HepG2 (cell line): ENCODE measurements at regions not wholly inside any gene's neighbourhood (a gene's known extent, or its start where the extent isn't known, plus 50 kb on each side); places are given as distances from the start of the nearest gene placed in this dataset.

ENCODE experiments used
- ATAC-seq: fragments of 200-7000 bp; cut with Tn5 transposase; 3 replicates; pipeline ENCODE4 v1.9.1; 2020; ENCODE audit warnings: mild to moderate bottlenecking, moderate library complexity
- BruUV-seq: library from RNA; stranded (reverse); fragments of 400-500 nt; replicated peaks from 2 replicates; lab custom pipeline; 2021; lab: Mats Ljungman, UMichigan
- CTCF ChIA-PET: fragments of 300-600 bp; formaldehyde crosslinking; extraction: SDS; loops from one replicate; lab custom pipeline; 2021; ENCODE audit warnings: low total read pairs, inconsistent platforms, low intra/inter-chr PET ratio; lab: Yijun Ruan, JAX
- POLR2A ChIA-PET: fragments of 350-600 bp; sonication (Branson Sonifier 250); formaldehyde crosslinking; loops from one replicate; lab custom pipeline; 2020; ENCODE audit warnings: antibody characterized with exemption, inconsistent platforms; lab: Yijun Ruan, JAX
- DNase-seq: peaks from one replicate; pipeline ENCODE4 v3.0.0-alpha.2; 2015; ENCODE audit warnings: low spot score
- FAIRE-seq: peaks from 3 replicates; lab custom pipeline; 2011; peaks lifted over from hg19 to GRCh38; lab: Jason Lieb, UNC
- H2AFZ ChIP-seq: one replicate; pipeline ENCODE4 v1.6.1; 2011; ENCODE audit warnings: low read length, inconsistent platforms
- H3K27ac ChIP-seq: fragments of 300-600 bp; 3 replicates; pipeline ENCODE4 v1.8.0; 2011; ENCODE audit warnings: mixed run types, mild to moderate bottlenecking, mixed read lengths, low read length, inconsistent platforms; ENCODE audit not compliant: insufficient read depth; ENCODE audit errors: extremely low read length
- H3K27me3 ChIP-seq, 2 experiments: fragments of 200-600 bp in 1 of 2; 2 replicates in 1 of 2; 3 replicates in 1 of 2; pipeline versions ENCODE4 v1.6.0 to v1.8.0; 2011; ENCODE audit warnings: low read length in 2 of 2, mild to moderate bottlenecking in 2 of 2, moderate library complexity in 2 of 2, inconsistent platforms in 1 of 2; ENCODE audit not compliant: insufficient read depth in 2 of 2, control insufficient read depth in 1 of 2
- H3K36me3 ChIP-seq, 2 experiments: fragments of 200-600 bp in 1 of 2; replicated peaks in 1 of 2; 2 replicates in 1 of 2; 3 replicates in 1 of 2; pipeline versions ENCODE4 v1.5.1 to v1.8.0; 2011; ENCODE audit warnings: low read length in 2 of 2, inconsistent platforms in 1 of 2; ENCODE audit not compliant: insufficient read depth in 2 of 2, control insufficient read depth in 1 of 2
- H3K4me1 ChIP-seq: 2 replicates; pipeline ENCODE4 v1.5.1; 2012; ENCODE audit warnings: low read length, inconsistent platforms; ENCODE audit not compliant: insufficient read depth
- H3K4me2 ChIP-seq: 2 replicates; pipeline ENCODE4 v1.6.0; 2011; ENCODE audit warnings: low read depth, low read length, inconsistent platforms
- H3K4me3 ChIP-seq, 3 experiments: fragments of 200-600 bp in 1 of 3; sonication (generic), shearing (Covaris generic) in 1 of 3; replicated peaks in 1 of 3; 2 replicates each; pipeline ENCODE4 v1.5.1; 2011 to 2016; ENCODE audit warnings: low read length in 3 of 3, inconsistent platforms in 2 of 3, low read depth in 2 of 3, mild to moderate bottlenecking in 2 of 3, control low read depth in 1 of 3, mixed read lengths in 1 of 3; ENCODE audit not compliant: insufficient read depth in 1 of 3
- H3K79me2 ChIP-seq: one replicate; pipeline ENCODE4 v1.6.1; 2011; ENCODE audit warnings: low read length, inconsistent platforms; ENCODE audit not compliant: insufficient read depth
- H3K9ac ChIP-seq: 2 replicates; pipeline ENCODE4 v1.6.0; 2011; ENCODE audit warnings: mild to moderate bottlenecking, low read depth, low read length, inconsistent platforms; ENCODE audit not compliant: insufficient read depth
- H3K9me3 ChIP-seq: 2 replicates; pipeline ENCODE4 v1.5.1; 2012; ENCODE audit warnings: mild to moderate bottlenecking, low read length
- H4K20me1 ChIP-seq: 2 replicates; pipeline ENCODE4 v1.6.0; 2011; ENCODE audit warnings: inconsistent platforms, mild to moderate bottlenecking, low read length, moderate library complexity; ENCODE audit not compliant: insufficient read depth
- ATRX ChIP-seq: sonication (generic); formaldehyde crosslinking; IDR thresholded peaks from 2 replicates; pipeline ENCODE4 v1.4.0; 2020; ENCODE audit warnings: missing genetic modification reagents, borderline replicate concordance
- BORCS8-MEF2B ChIP-seq: sonication (generic); formaldehyde crosslinking; IDR thresholded peaks from 2 replicates; pipeline ENCODE4 v1.8.0; 2022; ENCODE audit warnings: mild to moderate bottlenecking, missing genetic modification reagents
- GLI4 ChIP-seq: sonication (generic); formaldehyde crosslinking; IDR thresholded peaks from 2 replicates; pipeline ENCODE4 v1.5.1; 2020; ENCODE audit warnings: missing genetic modification reagents, mild to moderate bottlenecking, moderate library complexity, borderline replicate concordance
- SMARCE1 ChIP-seq: fragments of 450-650 bp; IDR thresholded peaks from 2 replicates; pipeline ENCODE4 v1.6.1; 2017; ENCODE audit warnings: borderline replicate concordance
- TEAD3 ChIP-seq: optimal IDR thresholded peaks from 2 replicates; pipeline ENCODE3; 2016; ENCODE audit warnings: borderline replicate concordance
- TGIF2 ChIP-seq: IDR thresholded peaks from 2 replicates; pipeline ENCODE4 v1.6.1; 2016; ENCODE audit warnings: control low read depth, missing compliant biosample characterization
- TRAFD1 ChIP-seq: sonication (generic); formaldehyde crosslinking; IDR thresholded peaks from 2 replicates; pipeline ENCODE4 v1.5.1; 2020; ENCODE audit warnings: missing genetic modification reagents, mild to moderate bottlenecking, borderline replicate concordance
- ZNF414 ChIP-seq: sonication (generic); formaldehyde crosslinking; IDR thresholded peaks from 2 replicates; pipeline ENCODE4 v1.5.0; 2020; ENCODE audit warnings: missing genetic modification reagents
- WGBS: methylation state at CpG from one replicate; pipeline ENCODE4 v1.1.6; 2017; ENCODE audit warnings: low lambda C conversion rate; 5-methylcytosine and 5-hydroxymethylcytosine counted together
- in situ Hi-C: cut with HindIII; loops from 2 replicates; pipeline ENCODE4 v1.10.0; 2017; ENCODE audit warnings: low pct_unique_long_range_greater_than_20kb; ENCODE audit not compliant: extremely low pct_ligation_motif_present
- intact Hi-C: fragments of 100-400 bp; cut with micrococcal nuclease; formaldehyde crosslinking; loops from one replicate; pipeline ENCODE4 v1.10.0; 2022; ENCODE audit not compliant: unreplicated experiment
- TF ChIP-seq, protein P1 (sequence below): sonication (generic); formaldehyde crosslinking; conservative IDR thresholded peaks from 2 replicates; pipeline ENCODE4 v1.4.0; 2020; ENCODE audit warnings: missing genetic modification reagents
- TF ChIP-seq, protein P2 (sequence below): sonication (generic); formaldehyde crosslinking; IDR thresholded peaks from 2 replicates; pipeline ENCODE4 v1.5.1; 2020; ENCODE audit warnings: mild to moderate bottlenecking, missing genetic modification reagents, moderate library complexity

- TF ChIP-seq SMARCE1: no peak
- TF ChIP-seq, protein P1, sequence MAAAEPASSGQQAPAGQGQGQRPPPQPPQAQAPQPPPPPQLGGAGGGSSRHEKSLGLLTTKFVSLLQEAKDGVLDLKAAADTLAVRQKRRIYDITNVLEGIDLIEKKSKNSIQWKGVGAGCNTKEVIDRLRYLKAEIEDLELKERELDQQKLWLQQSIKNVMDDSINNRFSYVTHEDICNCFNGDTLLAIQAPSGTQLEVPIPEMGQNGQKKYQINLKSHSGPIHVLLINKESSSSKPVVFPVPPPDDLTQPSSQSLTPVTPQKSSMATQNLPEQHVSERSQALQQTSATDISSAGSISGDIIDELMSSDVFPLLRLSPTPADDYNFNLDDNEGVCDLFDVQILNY: no peak
- TF ChIP-seq, all 625 proteins: peak for 0
- FAIRE-seq (no peak), DNase-seq (no peak), ATAC-seq (no peak)
- Histone ChIP-seq H2AFZ (no peak overlapping the region), H3K9me3 (peaks cover 29% of the 10 kb centered on the region), H3K4me1 (no peaks in the 10 kb centered on the region), H3K9ac (no peak overlapping the region), H3K4me3 (no peak overlapping the region), H3K79me2 (no peaks in the 10 kb centered on the region), H3K27ac (no peak overlapping the region), H3K36me3 (no peaks in the 10 kb centered on the region), H3K4me2 (no peak overlapping the region), H4K20me1 (0 out of 2 replicates have a peak, but pooled peaks cover 3% of the 10 kb centered on the region), H3K27me3 (no peaks in the 10 kb centered on the region; a peak in 1 of 5 replicates)
- intact Hi-C loops (no loop called here), in situ Hi-C loops (no loop called here)
- ChIA-PET CTCF (no interaction called here), POLR2A (no interaction called here)
- WGBS: 48% methylated on average over 5 of the region's 5 CpGs
- no TSS peak for BruUV-seq
Measured at GRCh38 chr11:130731401-130731800, 184.9 kb downstream of the SNX19 start.

GRCh38 chr11:130732476-130732875, 183.8 kb downstream of the SNX19 start:
- CTCF ChIA-PET: no interaction called here
- H3K4me2 ChIP-seq: no peak overlapping the region
- H3K9ac ChIP-seq: no peak overlapping the region
- WGBS: 0% methylated on average over 3 of the region's 3 CpGs
- H3K27ac ChIP-seq: no peak overlapping the region
- H3K4me3 ChIP-seq: no peak overlapping the region
- no peak for DNase-seq
- H3K36me3 ChIP-seq: no peaks in the 10 kb centered on the region
- in situ Hi-C loops (no loop called here), intact Hi-C loops (no loop called here)
- H4K20me1 ChIP-seq: no peaks in the 10 kb centered on the region
- no peak overlapping the region for H2AFZ ChIP-seq
- no peak for FAIRE-seq
- peaks cover 29% of the 10 kb centered on the region for H3K9me3 ChIP-seq
- H3K79me2 ChIP-seq: no peaks in the 10 kb centered on the region
- no TSS peak for BruUV-seq
- no peaks in the 10 kb centered on the region for H3K4me1 ChIP-seq
- POLR2A ChIA-PET: no interaction called here
- no peaks in the 10 kb centered on the region for H3K27me3 ChIP-seq
- no peak for ATAC-seq
- TF ChIP-seq BORCS8-MEF2B (CRISPR knock-in tag) (no peak), TRAFD1 (no peak), ZNF414 (CRISPR knock-in tag) (no peak), GLI4 (CRISPR knock-in tag) (no peak), ATRX (CRISPR knock-in tag) (no peak), TEAD3 (CRISPR knock-in tag) (no peak), TGIF2 (CRISPR knock-in tag) (no peak)
- TF ChIP-seq, protein P2, sequence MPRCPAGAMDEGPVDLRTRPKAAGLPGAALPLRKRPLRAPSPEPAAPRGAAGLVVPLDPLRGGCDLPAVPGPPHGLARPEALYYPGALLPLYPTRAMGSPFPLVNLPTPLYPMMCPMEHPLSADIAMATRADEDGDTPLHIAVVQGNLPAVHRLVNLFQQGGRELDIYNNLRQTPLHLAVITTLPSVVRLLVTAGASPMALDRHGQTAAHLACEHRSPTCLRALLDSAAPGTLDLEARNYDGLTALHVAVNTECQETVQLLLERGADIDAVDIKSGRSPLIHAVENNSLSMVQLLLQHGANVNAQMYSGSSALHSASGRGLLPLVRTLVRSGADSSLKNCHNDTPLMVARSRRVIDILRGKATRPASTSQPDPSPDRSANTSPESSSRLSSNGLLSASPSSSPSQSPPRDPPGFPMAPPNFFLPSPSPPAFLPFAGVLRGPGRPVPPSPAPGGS: no peak
